ENCODE measurements at regions not wholly inside any gene's neighbourhood (a gene's known extent, or its start where the extent isn't known, plus 50 kb on each side); places are given as distances from the start of the nearest gene placed in this dataset.

DNA sequence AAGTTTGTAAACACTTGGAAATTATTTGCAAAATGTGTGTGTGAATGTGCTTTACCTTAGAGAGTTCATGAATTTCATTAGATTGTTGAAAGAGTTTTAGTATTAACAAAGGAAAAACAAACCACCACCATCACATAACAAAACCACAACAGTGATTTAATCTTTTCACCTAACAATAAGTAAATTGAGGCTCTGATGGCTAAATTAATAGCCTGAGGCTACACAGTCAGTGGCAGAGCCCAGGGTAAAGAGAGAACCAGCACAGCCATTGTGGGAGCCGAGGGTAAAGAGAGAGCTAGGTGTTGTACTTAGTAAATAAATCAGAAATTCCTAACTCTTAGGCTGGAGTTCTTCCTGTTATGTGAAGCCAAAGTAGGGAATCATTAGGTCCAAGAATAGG, 51.2 kb upstream of the CAPRIN2 start:
- DNase-seq (no peak), ATAC-seq (no peak)
- H3K27ac ChIP-seq: no peak overlapping the region
- no peaks in the 10 kb centered on the region for H3K9me3 ChIP-seq
- H3K27me3 ChIP-seq (ENCODE audit: insufficient read depth in 3 of 3, low read length in 2 of 3): no peaks in the 10 kb centered on the region
- no peak for TF ChIP-seq CTCF (IDR thresholded peaks at IDR 0.05)
- WGBS, 3 donors: 75 to 91% (median 86%) methylated on average over 1 of the region's 1 CpG
- no peaks in the 10 kb centered on the region for H3K4me1 ChIP-seq
- H3K36me3 ChIP-seq (ENCODE audit: insufficient read depth in 1 of 2, low read depth in 1 of 2): no peaks in the 10 kb centered on the region
- intact Hi-C loops (cut with DNase I): loop anchor here in 1 of 2 donors (2.0 to 5.0 kb wide), 3 partner anchors 51 to 1254 kb away; partner anchors contain the start of genes CAPRIN2 and IPO8
- H3K4me3 ChIP-seq: no peak overlapping the region

Data from psoas muscle (tissue), 7 donors.